Loucy (cell line): ENCODE measurements at regions not wholly inside any gene's neighbourhood (a gene's known extent, or its start where the extent isn't known, plus 50 kb on each side); places are given as distances from the start of the nearest gene placed in this dataset.

Source experiments
- H2AFZ ChIP-seq: fragments of 200-600 bp; sonication (generic); 2 replicates; pipeline ENCODE4 v1.6.0; 2016; ENCODE audit warnings: antibody characterized with exemption, mild to moderate bottlenecking, low read length, moderate library complexity
- H3F3A ChIP-seq: fragments of 200-600 bp; 2 replicates; pipeline ENCODE4 v1.6.0; 2016; ENCODE audit warnings: antibody characterized with exemption, low read depth, mild to moderate bottlenecking
- H3K27me3 ChIP-seq: fragments of 200-600 bp; sonication (generic); 2 replicates; pipeline ENCODE4 v1.6.1; 2014; ENCODE audit warnings: low read length, mild to moderate bottlenecking; ENCODE audit not compliant: insufficient read depth, poor library complexity, severe bottlenecking
- H3K36me3 ChIP-seq: fragments of 200-600 bp; sonication (generic); 2 replicates; pipeline ENCODE4 v1.6.1; 2016; ENCODE audit warnings: low read length; ENCODE audit not compliant: insufficient read depth
- H3K4me1 ChIP-seq: fragments of 200-600 bp; sonication (generic); 2 replicates; pipeline ENCODE4 v1.5.1; 2014; ENCODE audit warnings: low read length, mild to moderate bottlenecking; ENCODE audit not compliant: insufficient read depth, poor library complexity, severe bottlenecking
- H3K4me2 ChIP-seq: fragments of 200-600 bp; sonication (generic); 2 replicates; pipeline ENCODE4 v1.6.0; 2014; ENCODE audit warnings: antibody characterized with exemption, low read length, low read depth, mild to moderate bottlenecking; ENCODE audit not compliant: poor library complexity, severe bottlenecking
- H3K4me3 ChIP-seq: fragments of 200-600 bp; sonication (generic); 2 replicates; pipeline ENCODE4 v1.5.1; 2014; ENCODE audit warnings: low read length, mild to moderate bottlenecking, mixed read lengths; ENCODE audit not compliant: poor library complexity, severe bottlenecking
- H3K79me2 ChIP-seq: fragments of 200-600 bp; sonication (generic); 2 replicates; pipeline ENCODE4 v1.6.1; 2014; ENCODE audit warnings: low read length; ENCODE audit not compliant: insufficient read depth
- H3K9ac ChIP-seq: fragments of 200-600 bp; sonication (generic); 2 replicates; pipeline ENCODE4 v1.6.0; 2014; ENCODE audit warnings: mild to moderate bottlenecking, low read depth, low read length, moderate library complexity; ENCODE audit not compliant: poor library complexity, severe bottlenecking
- H3K9me2 ChIP-seq: fragments of 200-600 bp; sonication (generic); replicated peaks from 2 replicates; pipeline ENCODE4 v1.6.1; 2016; ENCODE audit warnings: low read depth, low read length, mixed read lengths
- H3K9me3 ChIP-seq: fragments of 200-600 bp; sonication (generic); 2 replicates; pipeline ENCODE4 v1.6.1; 2014; ENCODE audit warnings: mild to moderate bottlenecking, antibody characterized with exemption, low read length, low read depth; ENCODE audit not compliant: insufficient read depth
- H4K20me1 ChIP-seq: fragments of 200-600 bp; sonication (generic); 2 replicates; pipeline ENCODE4 v1.6.0; 2014; ENCODE audit warnings: antibody characterized with exemption, low read length, mild to moderate bottlenecking; ENCODE audit not compliant: insufficient read depth, poor library complexity, severe bottlenecking
- EZH2phosphoT487 ChIP-seq: fragments of 200-600 bp; IDR thresholded peaks from 2 replicates; pipeline ENCODE4 v1.6.1; 2018; ENCODE audit warnings: antibody characterized with exemption, mild to moderate bottlenecking, moderate library complexity, borderline replicate concordance
- TF ChIP-seq, protein P1 (sequence below): fragments of 200-600 bp; sonication (generic); conservative IDR thresholded peaks from 2 replicates; pipeline ENCODE4 v1.5.1; 2014; ENCODE audit warnings: mild to moderate bottlenecking, antibody characterized with exemption, low read length

- H3K27me3 ChIP-seq = no peaks in the 10 kb centered on the region
- no peaks in the 10 kb centered on the region for H3K9me3 ChIP-seq
- H3K9ac ChIP-seq = no peak overlapping the region
- no peak overlapping the region for H3K4me3 ChIP-seq
- no peaks in the 10 kb centered on the region for H3F3A ChIP-seq
- TF ChIP-seq, protein P1, sequence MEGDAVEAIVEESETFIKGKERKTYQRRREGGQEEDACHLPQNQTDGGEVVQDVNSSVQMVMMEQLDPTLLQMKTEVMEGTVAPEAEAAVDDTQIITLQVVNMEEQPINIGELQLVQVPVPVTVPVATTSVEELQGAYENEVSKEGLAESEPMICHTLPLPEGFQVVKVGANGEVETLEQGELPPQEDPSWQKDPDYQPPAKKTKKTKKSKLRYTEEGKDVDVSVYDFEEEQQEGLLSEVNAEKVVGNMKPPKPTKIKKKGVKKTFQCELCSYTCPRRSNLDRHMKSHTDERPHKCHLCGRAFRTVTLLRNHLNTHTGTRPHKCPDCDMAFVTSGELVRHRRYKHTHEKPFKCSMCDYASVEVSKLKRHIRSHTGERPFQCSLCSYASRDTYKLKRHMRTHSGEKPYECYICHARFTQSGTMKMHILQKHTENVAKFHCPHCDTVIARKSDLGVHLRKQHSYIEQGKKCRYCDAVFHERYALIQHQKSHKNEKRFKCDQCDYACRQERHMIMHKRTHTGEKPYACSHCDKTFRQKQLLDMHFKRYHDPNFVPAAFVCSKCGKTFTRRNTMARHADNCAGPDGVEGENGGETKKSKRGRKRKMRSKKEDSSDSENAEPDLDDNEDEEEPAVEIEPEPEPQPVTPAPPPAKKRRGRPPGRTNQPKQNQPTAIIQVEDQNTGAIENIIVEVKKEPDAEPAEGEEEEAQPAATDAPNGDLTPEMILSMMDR = no peak
- TF ChIP-seq EZH2phosphoT487 = no peak
- H2AFZ ChIP-seq = no peak overlapping the region
- H3K36me3 ChIP-seq = no peaks in the 10 kb centered on the region
- H3K79me2 ChIP-seq = no peaks in the 10 kb centered on the region
- H3K9me2 ChIP-seq = no peaks in the 10 kb centered on the region
- no peaks in the 10 kb centered on the region for H4K20me1 ChIP-seq
- no peak overlapping the region for H3K4me2 ChIP-seq
- no peaks in the 10 kb centered on the region for H3K4me1 ChIP-seq
Measured at GRCh38 chrX:126982158-126982557, 162.6 kb downstream of the PRR32 start.

- H3K4me2 ChIP-seq = no peak overlapping the region
- TF ChIP-seq EZH2phosphoT487 = no peak
- TF ChIP-seq, protein P1 = no peak
- H3K27me3 ChIP-seq = no peaks in the 10 kb centered on the region
- H3K4me1 ChIP-seq = no peaks in the 10 kb centered on the region
- no peak overlapping the region for H3K4me3 ChIP-seq
- H3K9ac ChIP-seq = no peak overlapping the region
- H3K79me2 ChIP-seq = no peaks in the 10 kb centered on the region
- H2AFZ ChIP-seq = no peak overlapping the region
- no peaks in the 10 kb centered on the region for H3K9me3 ChIP-seq
- no peaks in the 10 kb centered on the region for H3K9me2 ChIP-seq
- H3F3A ChIP-seq = no peaks in the 10 kb centered on the region
- no peaks in the 10 kb centered on the region for H4K20me1 ChIP-seq
- H3K36me3 ChIP-seq = no peaks in the 10 kb centered on the region
Measured at GRCh38 chrX:126985027-126985426, 165.5 kb downstream of the PRR32 start.

- Histone ChIP-seq H3K36me3 (no peaks in the 10 kb centered on the region), H3K9me2 (no peaks in the 10 kb centered on the region), H3K4me1 (no peaks in the 10 kb centered on the region), H3K9me3 (no peaks in the 10 kb centered on the region), H3K79me2 (no peaks in the 10 kb centered on the region), H4K20me1 (no peaks in the 10 kb centered on the region), H3K4me2 (no peak overlapping the region), H3K4me3 (no peak overlapping the region), H2AFZ (no peak overlapping the region), H3F3A (no peaks in the 10 kb centered on the region), H3K27me3 (no peaks in the 10 kb centered on the region), H3K9ac (no peak overlapping the region)
- TF ChIP-seq EZH2phosphoT487 = no peak
- TF ChIP-seq, protein P1 = no peak
Measured at GRCh38 chrX:126985981-126986380, 166.5 kb downstream of the PRR32 start.
